GM10248 (cell line): ENCODE measurements at regions not wholly inside any gene's neighbourhood (a gene's known extent, or its start where the extent isn't known, plus 50 kb on each side); places are given as distances from the start of the nearest gene placed in this dataset.

Source experiments
- CTCF ChIA-PET: fragments of 300-600 bp; sonication (Branson Sonifier 250); formaldehyde crosslinking; extraction: SDS; loops from one replicate; lab custom pipeline; 2021; ENCODE audit warnings: antibody characterized with exemption; lab: Yijun Ruan, JAX
- POLR2A ChIA-PET: fragments of 350-650 bp; sonication (Branson Sonifier 250); formaldehyde crosslinking; extraction: SDS; loops from one replicate; lab custom pipeline; 2020; ENCODE audit warnings: antibody characterized with exemption; lab: Yijun Ruan, JAX
- DNase-seq: peaks from one replicate; pipeline ENCODE4 v3.0.0; 2012; ENCODE audit errors: extremely low spot score
- CTCF ChIP-seq: IDR thresholded peaks from 2 replicates; pipeline ENCODE4 v1.5.1; 2012; ENCODE audit warnings: mild to moderate bottlenecking, low read depth; ENCODE audit errors: extremely low read depth, missing control alignments, control extremely low read depth

GRCh38 chrX:4850312-4850711, 1136.9 kb upstream of the PRKX start:
- ChIA-PET CTCF (no interaction called here), POLR2A (no interaction called here)
- no peak for TF ChIP-seq CTCF
- DNase-seq: no peak

- TF ChIP-seq CTCF: no peak
- ChIA-PET POLR2A (no interaction called here), CTCF (no interaction called here)
- DNase-seq: no peak
These were observed 1130.9 kb upstream of the PRKX start for GRCh38 chrX:4844376-4844775.

- TF ChIP-seq CTCF: no peak
- no peak for DNase-seq
- CTCF ChIA-PET: no interaction called here
- POLR2A ChIA-PET: no interaction called here
These were observed 1127.8 kb upstream of the PRKX start for GRCh38 chrX:4841216-4841745.

GRCh38 chrX:4831574-4831973, 1118.1 kb upstream of the PRKX start:
- DNase-seq: no peak
- ChIA-PET CTCF (no interaction called here), POLR2A (no interaction called here)
- TF ChIP-seq CTCF: no peak

- ChIA-PET CTCF (no interaction called here), POLR2A (no interaction called here)
- DNase-seq: no peak
- TF ChIP-seq CTCF: no peak
These were observed 1117.6 kb upstream of the PRKX start for GRCh38 chrX:4830880-4831557.

- POLR2A ChIA-PET: no interaction called here
These were observed 1112.1 kb upstream of the PRKX start for GRCh38 chrX:4825550-4825949.

More at GRCh38 chrX:4825550-4825949, 1112.1 kb upstream of the PRKX start:
- TF ChIP-seq CTCF: no peak
- CTCF ChIA-PET: interaction anchor here (0.9 kb wide), 1 partner anchor 9 kb away, joined by 3 read pairs; no protein-coding TSS in a partner anchor
- DNase-seq: no peak
